IgD-negative memory B cell (primary cell): ENCODE measurements at regions not wholly inside any gene's neighbourhood (a gene's known extent, or its start where the extent isn't known, plus 50 kb on each side); places are given as distances from the start of the nearest gene placed in this dataset.

Source experiments
- H3K27ac Mint-ChIP-seq, 3 donors: one replicate each; pipeline ENCODE4 v1.8.0; 2020 to 2022; ENCODE audit warnings: mild to moderate bottlenecking in 3 of 3, mixed read lengths in 3 of 3, moderate library complexity in 1 of 3
- H3K27me3 Mint-ChIP-seq: one replicate; pipeline ENCODE4 v1.8.0; 2021; ENCODE audit warnings: mixed read lengths
- H3K36me3 Mint-ChIP-seq: one replicate; pipeline ENCODE4 v1.8.0; 2020; ENCODE audit warnings: mild to moderate bottlenecking, mixed read lengths
- H3K4me1 Mint-ChIP-seq, 3 donors: one replicate each; pipeline ENCODE4 v1.8.0; 2020 to 2022; ENCODE audit warnings: mixed read lengths in 3 of 3, mild to moderate bottlenecking in 1 of 3
- H3K4me3 Mint-ChIP-seq, 4 donors: one replicate each; pipeline ENCODE4 v1.8.0; 2020 to 2022; ENCODE audit warnings: mild to moderate bottlenecking in 4 of 4, mixed read lengths in 4 of 4, moderate library complexity in 3 of 4
- H3K9me3 Mint-ChIP-seq, 3 donors: one replicate each; pipeline ENCODE4 v1.8.0; 2020 to 2021; ENCODE audit warnings: mixed read lengths in 3 of 3, mild to moderate bottlenecking in 1 of 3

GRCh38 chr2:180677930-180678624 is 302.3 kb upstream of the UBE2E3 start:
- Mint-ChIP-seq H3K27me3 (peaks cover 6% of the 10 kb centered on the region), H3K4me1 (no peaks in the 10 kb centered on the region), H3K27ac (no peak overlapping the region), H3K4me3 (no peak overlapping the region), H3K36me3 (no peaks in the 10 kb centered on the region), H3K9me3 (peaks cover 0 to 3% (median 0%) of the 10 kb centered on the region in 3 donors)

DNA sequence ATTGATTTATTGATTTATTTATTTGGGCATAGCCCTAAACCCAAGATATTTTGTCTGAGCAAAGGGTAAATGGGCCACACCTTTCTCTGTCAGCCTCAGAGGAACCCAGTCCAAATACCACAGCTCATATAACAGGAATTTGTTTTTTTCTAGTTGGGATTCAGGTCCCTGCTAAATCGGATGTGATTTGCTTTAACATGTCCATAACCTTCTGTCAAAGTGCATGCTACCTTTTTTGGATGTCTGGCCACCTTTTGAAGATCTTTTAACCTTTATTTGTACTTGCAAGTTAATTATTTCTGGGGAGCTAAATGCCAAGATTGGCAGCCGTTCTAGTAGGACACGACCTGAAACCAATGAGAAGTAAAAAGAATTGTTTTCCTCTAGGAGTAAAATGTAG is 303.2 kb upstream of the UBE2E3 start:
- Mint-ChIP-seq H3K27ac (no peak overlapping the region), H3K4me3 (no peak overlapping the region), H3K4me1 (no peaks in the 10 kb centered on the region), H3K27me3 (peaks cover 8% of the 10 kb centered on the region), H3K9me3 (peaks cover 0 to 3% (median 0%) of the 10 kb centered on the region in 3 donors), H3K36me3 (no peaks in the 10 kb centered on the region)

GRCh38 chr2:180676520-180677025 is 303.8 kb upstream of the UBE2E3 start:
- Mint-ChIP-seq H3K27me3 (peaks cover 11% of the 10 kb centered on the region), H3K36me3 (no peaks in the 10 kb centered on the region), H3K4me1 (no peaks in the 10 kb centered on the region), H3K4me3 (no peak overlapping the region), H3K27ac (no peak overlapping the region), H3K9me3 (peaks cover 0 to 3% (median 0%) of the 10 kb centered on the region in 3 donors)

DNA sequence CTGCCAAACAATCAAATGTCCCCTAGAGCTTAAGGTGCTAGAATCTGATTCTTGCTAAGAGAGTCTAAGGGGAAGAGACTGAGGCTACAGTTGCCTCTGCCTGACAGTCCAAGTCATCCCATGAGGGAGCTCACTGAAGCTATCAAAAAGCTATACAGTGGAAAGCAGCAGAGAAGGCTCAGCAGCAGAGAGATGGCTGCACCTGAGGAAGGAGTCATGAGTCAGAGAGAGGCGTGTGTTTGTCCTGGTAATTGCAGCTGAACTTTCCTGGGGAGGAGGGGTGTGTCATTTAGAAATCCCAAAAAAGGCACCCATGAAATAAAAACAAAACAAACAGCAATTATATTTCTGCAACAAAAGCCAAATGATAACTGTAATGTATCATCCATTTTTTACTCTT is 305.2 kb upstream of the UBE2E3 start:
- Mint-ChIP-seq H3K9me3 (peaks cover 0 to 3% (median 0%) of the 10 kb centered on the region in 3 donors), H3K4me1 (no peaks in the 10 kb centered on the region), H3K36me3 (no peaks in the 10 kb centered on the region), H3K4me3 (no peak overlapping the region), H3K27me3 (peaks cover 11% of the 10 kb centered on the region), H3K27ac (no peak overlapping the region)

DNA sequence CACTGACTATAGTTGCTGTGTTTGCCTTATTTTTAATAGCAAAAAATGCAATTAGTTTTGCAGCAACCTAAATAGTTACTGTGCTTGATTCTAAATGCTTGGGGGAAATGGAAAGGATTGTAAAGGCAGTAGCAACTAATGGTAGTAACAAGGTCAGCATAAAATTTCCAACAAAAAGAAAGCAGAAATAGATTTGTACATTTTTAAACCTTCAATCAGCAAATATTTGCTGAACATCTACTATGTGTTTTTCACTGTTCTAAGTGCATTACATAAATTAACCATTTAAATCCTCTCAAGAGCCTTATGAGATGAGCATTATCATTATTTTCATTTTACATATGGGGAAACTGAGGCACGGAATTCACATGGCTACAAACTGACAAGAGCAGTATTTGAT is 308.0 kb upstream of the UBE2E3 start:
- Mint-ChIP-seq H3K36me3 (no peaks in the 10 kb centered on the region), H3K27me3 (peaks cover 8% of the 10 kb centered on the region), H3K4me1 (no peaks in the 10 kb centered on the region), H3K9me3 (peaks cover 0 to 3% (median 0%) of the 10 kb centered on the region in 3 donors), H3K27ac (no peak overlapping the region), H3K4me3 (no peak overlapping the region)

DNA sequence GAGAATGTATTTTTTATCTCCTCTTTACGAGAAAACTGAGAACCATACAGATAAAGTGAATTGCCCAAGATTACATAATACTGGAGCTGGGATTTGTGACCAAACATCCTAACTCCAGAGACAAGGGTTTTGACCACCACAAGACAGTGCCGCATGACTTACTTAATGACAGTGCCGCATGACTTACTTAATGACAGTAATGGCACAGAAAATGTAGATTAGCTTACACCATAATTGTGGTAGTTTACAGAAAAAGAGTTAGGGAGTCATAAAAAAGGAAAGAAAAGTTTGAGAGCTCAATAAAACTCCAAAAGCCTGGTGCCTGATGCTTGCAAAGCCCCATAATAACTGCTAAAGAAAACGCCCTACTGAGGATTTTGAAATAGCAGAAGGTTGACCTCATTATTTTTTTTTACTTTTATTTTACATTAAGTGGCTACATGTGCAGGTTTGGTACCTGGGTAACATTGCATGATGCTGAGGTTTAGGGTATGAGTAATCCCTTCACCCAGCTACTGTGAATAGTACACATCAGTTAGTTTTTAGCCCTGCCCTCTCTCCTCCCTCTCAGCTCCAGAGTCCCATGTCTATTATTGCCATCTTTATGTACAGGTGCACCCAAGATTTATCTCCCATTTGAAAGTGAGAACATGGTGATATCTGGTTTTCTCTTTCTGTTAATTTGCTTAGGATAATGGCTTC is 310.0 kb upstream of the UBE2E3 start:
- no peaks in the 10 kb centered on the region for H3K36me3 Mint-ChIP-seq
- H3K4me3 Mint-ChIP-seq, result no peak overlapping the region
- no peaks in the 10 kb centered on the region for H3K9me3 Mint-ChIP-seq
- peaks cover 6% of the 10 kb centered on the region for H3K27me3 Mint-ChIP-seq
- no peak overlapping the region for H3K27ac Mint-ChIP-seq
- no peaks in the 10 kb centered on the region for H3K4me1 Mint-ChIP-seq

DNA sequence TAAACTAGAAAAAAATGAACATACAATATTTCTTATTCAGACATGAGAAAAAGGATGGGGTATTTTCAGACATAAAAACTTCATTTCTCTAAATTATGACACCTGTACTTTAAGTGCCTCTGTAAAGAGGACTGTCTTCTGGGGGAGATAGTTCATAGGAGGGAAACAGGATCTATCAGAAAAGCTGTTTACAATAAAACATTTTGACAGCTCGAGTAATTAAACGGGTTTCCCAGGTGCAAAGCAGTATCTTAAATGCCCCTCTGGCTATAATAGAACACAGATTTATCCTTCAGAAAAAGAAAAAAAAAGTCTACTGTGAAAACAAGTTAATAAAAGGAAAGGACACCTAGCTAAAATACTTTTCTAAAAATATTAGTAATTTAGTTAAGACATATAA is 311.4 kb upstream of the UBE2E3 start:
- no peaks in the 10 kb centered on the region for H3K9me3 Mint-ChIP-seq
- no peak overlapping the region for H3K4me3 Mint-ChIP-seq
- peaks cover 6% of the 10 kb centered on the region for H3K27me3 Mint-ChIP-seq
- H3K27ac Mint-ChIP-seq, result no peak overlapping the region
- no peaks in the 10 kb centered on the region for H3K36me3 Mint-ChIP-seq
- H3K4me1 Mint-ChIP-seq, result no peaks in the 10 kb centered on the region

GRCh38 chr2:180664507-180664906 is 315.9 kb upstream of the UBE2E3 start:
- Mint-ChIP-seq H3K9me3 (peaks cover 0 to 4% (median 0%) of the 10 kb centered on the region in 3 donors), H3K4me1 (peaks cover 0 to 2% (median 0%) of the 10 kb centered on the region in 3 donors), H3K27ac (no peak overlapping the region), H3K4me3 (no peak overlapping the region), H3K36me3 (no peaks in the 10 kb centered on the region), H3K27me3 (peaks cover 1% of the 10 kb centered on the region)

DNA sequence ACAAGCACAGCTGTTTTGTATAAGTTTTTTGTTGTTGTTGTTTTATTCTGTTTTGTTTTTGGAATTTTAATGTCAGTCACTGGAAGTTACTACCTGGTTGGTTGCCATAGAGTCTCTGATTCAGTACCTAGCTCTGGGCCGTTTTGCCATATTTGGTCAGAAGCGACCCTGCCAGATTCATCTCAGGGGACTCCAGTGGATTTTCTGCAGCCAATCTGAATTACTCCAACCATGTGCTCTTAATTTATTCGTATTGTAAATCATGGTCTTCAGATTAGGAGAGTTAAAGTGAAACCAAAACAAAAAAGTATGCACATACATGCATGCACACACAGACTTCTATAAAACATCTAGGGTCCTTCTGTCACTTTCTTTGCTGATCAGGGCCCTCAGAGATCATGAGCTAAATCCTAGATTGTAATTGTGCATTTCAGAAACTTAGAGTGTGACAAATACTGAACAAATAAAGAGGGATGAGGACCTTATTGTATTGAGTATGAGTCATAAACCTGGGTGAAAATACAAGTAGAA is 317.4 kb upstream of the UBE2E3 start:
- peaks cover 3% of the 10 kb centered on the region for H3K27me3 Mint-ChIP-seq
- no peaks in the 10 kb centered on the region for H3K36me3 Mint-ChIP-seq
- H3K9me3 Mint-ChIP-seq, result peaks cover 0 to 4% (median 0%) of the 10 kb centered on the region in 3 donors
- peaks cover 0 to 2% (median 0%) of the 10 kb centered on the region in 3 donors for H3K4me1 Mint-ChIP-seq
- peak overlapping the region in 1 of 4 donors; percentile 11 for H3K4me3 Mint-ChIP-seq
- no peak overlapping the region for H3K27ac Mint-ChIP-seq

DNA sequence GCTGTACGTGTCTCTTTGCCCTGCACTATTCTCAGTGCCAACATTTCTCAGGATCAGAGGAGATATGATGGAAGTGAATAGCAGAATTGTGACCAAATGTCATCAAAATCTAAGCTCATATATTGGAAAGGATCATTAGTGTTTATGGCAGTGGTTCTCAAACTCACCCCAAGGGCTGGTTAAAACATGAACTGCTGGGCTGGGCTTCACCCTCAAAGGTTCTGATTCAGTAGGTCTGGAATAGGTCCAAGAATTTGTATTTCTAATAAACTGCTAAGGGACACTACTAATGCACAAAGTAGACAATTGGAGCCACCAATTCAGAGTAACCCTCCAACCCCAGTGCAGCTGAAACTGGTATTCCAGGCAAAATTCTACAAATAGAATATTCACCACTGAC is 317.9 kb upstream of the UBE2E3 start:
- Mint-ChIP-seq H3K9me3 (peaks cover 0 to 4% (median 0%) of the 10 kb centered on the region in 3 donors), H3K36me3 (no peaks in the 10 kb centered on the region)

DNA sequence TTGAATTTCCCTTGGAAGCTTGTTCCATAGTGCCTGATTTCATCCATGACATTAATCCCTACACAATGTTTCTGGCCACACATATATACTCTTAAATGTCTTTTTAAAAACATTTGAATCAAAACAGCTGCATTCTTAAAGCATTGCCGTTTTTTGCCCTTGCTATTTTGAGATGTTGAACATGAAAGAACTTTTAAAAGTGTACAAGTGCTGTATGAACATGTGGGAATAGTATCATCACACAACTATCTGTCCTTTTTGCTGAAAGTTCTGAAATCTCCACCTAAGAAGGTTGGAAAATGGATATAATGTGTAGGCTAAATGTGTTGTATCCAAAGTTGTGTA is 318.7 kb upstream of the UBE2E3 start:
- Mint-ChIP-seq H3K27me3 (peaks cover 3% of the 10 kb centered on the region), H3K9me3 (peaks cover 0 to 4% (median 0%) of the 10 kb centered on the region in 3 donors), H3K27ac (no peak overlapping the region), H3K4me3 (no peak overlapping the region), H3K4me1 (peaks cover 0 to 2% (median 0%) of the 10 kb centered on the region in 3 donors), H3K36me3 (no peaks in the 10 kb centered on the region)

More for the DNA sequence above, 317.9 kb upstream of the UBE2E3 start:
- peaks cover 3% of the 10 kb centered on the region for H3K27me3 Mint-ChIP-seq
- H3K27ac Mint-ChIP-seq, result no peak overlapping the region
- H3K4me3 Mint-ChIP-seq, result peak overlapping the region in 1 of 4 donors; percentile 43
- H3K4me1 Mint-ChIP-seq, result peaks cover 0 to 2% (median 0%) of the 10 kb centered on the region in 3 donors

DNA sequence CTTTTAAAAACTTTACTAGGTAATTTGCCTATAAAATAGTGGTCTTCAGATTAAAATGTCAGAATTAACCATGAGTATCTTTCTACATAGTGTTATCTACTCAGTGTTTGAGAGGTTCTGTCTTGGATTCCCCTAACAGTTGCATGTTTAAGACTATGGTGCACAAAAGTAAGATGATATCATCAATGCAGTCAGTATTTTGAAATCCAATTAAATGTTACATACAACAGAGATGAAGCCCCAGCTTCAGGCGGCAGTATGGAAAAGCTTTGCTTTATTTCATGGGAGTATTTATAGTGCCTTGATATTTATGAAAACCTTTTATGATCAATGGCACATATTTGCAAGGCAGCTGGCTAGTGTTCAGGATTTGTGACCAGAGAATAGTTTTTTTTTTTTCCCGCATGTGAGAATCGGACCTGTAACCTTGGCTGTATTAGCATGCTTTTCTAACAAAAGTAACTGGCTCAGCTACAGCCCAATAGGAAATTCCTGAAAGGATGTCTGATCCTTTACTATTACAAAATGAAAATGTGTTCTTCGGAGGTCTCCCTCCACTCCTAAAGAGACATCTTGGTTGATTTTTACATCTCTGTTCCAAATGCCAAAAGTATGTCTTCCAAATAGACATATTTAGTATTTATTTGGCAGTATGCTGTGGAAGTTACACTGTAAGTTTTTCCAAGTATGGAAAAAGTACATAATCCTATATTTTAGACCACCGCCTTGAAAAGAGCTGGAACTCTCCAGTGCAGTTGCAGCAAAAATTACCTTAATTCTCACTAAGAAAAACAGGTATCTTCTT is 319.3 kb upstream of the UBE2E3 start:
- Mint-ChIP-seq H3K4me1 (peaks cover 0 to 2% (median 0%) of the 10 kb centered on the region in 3 donors), H3K36me3 (no peaks in the 10 kb centered on the region), H3K27ac (no peak overlapping the region), H3K4me3 (no peak overlapping the region), H3K9me3 (peaks cover 0 to 4% (median 0%) of the 10 kb centered on the region in 3 donors), H3K27me3 (peaks cover 3% of the 10 kb centered on the region)

GRCh38 chr2:180660207-180660606 is 320.2 kb upstream of the UBE2E3 start:
- Mint-ChIP-seq H3K36me3 (no peaks in the 10 kb centered on the region), H3K4me3 (no peak overlapping the region), H3K27ac (no peak overlapping the region), H3K27me3 (peaks cover 4% of the 10 kb centered on the region), H3K9me3 (peaks cover 0 to 4% (median 0%) of the 10 kb centered on the region in 3 donors), H3K4me1 (peaks cover 0 to 2% (median 0%) of the 10 kb centered on the region in 3 donors)

DNA sequence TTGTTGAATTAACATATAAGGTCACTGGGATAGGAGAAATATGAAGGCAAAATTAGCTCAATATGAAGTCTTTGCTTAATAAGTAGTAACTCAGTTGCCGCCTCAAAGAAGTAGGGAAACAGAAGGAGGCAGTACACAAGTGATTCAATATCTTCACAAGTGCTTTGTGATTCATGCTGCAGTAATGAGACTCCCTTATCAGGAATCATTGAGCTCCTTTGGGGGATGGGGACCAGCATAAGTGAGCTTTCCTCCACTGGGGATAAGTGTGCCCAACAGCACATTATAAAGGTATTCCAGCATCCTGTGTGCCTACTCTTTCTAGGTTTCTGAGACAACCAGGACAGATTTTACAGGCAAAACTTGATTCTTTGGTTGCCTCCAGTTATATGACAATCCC is 323.4 kb upstream of the UBE2E3 start:
- Mint-ChIP-seq H3K4me3 (no peak overlapping the region), H3K27ac (no peak overlapping the region), H3K36me3 (no peaks in the 10 kb centered on the region), H3K9me3 (peaks cover 0 to under 1% (median 0%) of the 10 kb centered on the region in 3 donors), H3K27me3 (peaks cover 6% of the 10 kb centered on the region), H3K4me1 (no peaks in the 10 kb centered on the region)

- no peak overlapping the region for H3K27ac Mint-ChIP-seq
- peaks cover 6% of the 10 kb centered on the region for H3K27me3 Mint-ChIP-seq
- no peaks in the 10 kb centered on the region for H3K4me1 Mint-ChIP-seq
- H3K9me3 Mint-ChIP-seq, result no peaks in the 10 kb centered on the region
- H3K4me3 Mint-ChIP-seq, result no peak overlapping the region
- H3K36me3 Mint-ChIP-seq, result no peaks in the 10 kb centered on the region
Observed at GRCh38 chr2:180656455-180656847, 324.0 kb upstream of the UBE2E3 start.
